HG02610 (cell line): ENCODE measurements at regions not wholly inside any gene's neighbourhood (a gene's known extent, or its start where the extent isn't known, plus 50 kb on each side); places are given as distances from the start of the nearest gene placed in this dataset.

ENCODE experiments used
- ATAC-seq: cut with Tn5 transposase; IDR thresholded peaks from one replicate; pipeline ENCODE4 v1.9.1; 2021; ENCODE audit warnings: mild to moderate bottlenecking, moderate library complexity; ENCODE audit not compliant: unreplicated experiment

DNA sequence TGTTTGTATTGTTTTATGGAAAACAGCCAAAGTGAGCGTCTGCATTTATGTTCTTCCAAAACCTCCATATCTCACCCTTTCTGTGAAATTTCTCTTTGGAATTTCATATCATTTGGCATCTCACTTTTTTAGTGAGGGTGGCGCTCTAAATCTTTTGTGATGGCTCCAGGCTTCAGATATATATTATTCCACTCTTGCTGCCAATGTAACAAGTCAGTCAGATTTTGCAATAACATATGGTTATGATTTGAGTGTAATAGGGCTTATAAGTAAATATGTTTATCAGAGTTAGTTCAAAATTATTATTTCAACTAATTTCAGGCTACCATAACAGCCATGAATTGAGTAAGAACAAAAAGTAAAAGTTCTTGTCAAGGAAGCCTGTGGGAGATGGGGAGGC lies 314.7 kb downstream of the PDGFC start:
- ATAC-seq, result no peak

DNA sequence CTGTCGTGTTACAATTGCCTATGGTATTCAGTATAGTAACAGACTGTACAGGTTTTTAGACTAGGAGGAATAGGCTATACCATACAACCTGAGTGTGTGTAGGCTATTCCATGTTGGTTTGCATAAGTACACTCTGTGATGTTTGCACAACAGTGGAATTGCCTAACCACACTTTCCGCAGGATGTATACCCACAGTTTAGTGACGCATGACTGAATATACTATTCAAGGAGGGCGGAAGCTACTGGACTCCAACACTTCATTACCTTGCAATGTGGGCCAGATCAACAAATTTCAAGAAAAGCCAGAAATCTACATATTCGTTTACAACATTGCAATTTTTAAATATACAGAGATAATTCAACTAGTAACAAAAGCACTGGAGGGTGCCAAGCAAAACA lies 317.2 kb downstream of the PDGFC start:
- ATAC-seq, result no peak

DNA sequence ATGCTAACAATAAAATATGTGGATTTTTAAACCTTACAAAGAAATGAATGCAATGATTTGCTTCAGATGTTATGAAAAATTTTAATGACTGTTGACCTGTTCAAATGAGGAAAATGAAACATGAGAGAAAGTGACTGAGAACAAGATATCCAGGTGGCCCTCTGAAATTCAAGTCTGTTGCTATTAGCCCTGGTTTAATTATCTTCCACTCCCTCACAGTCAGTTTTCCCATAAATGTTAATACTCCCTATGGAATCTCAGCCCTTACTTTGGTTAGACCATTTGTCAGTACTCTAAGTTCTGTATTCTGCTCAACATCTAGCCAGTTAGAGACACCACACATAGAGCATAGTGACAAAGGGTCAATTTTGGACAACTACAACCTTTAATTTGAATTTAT lies 327.8 kb downstream of the PDGFC start:
- no peak for ATAC-seq

DNA sequence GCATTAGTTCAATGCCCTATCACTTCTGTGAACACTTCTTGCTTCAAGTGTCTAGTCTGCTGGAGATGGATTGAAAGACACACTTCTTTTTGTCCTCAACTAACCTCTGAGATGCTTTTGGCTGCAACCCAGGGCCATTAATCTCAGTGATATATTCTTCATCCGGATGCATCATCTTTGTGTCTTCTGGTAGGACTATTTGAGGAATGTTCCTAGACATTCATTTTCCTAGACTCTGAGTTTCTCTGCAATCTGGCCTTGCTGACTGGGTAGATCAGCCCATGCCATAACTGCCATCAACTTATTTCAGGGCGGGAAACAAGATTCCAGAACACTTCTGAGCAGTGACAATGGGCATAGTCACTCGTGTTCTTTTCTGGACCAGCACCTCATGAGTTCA lies 329.4 kb downstream of the PDGFC start:
- ATAC-seq, result no peak

DNA sequence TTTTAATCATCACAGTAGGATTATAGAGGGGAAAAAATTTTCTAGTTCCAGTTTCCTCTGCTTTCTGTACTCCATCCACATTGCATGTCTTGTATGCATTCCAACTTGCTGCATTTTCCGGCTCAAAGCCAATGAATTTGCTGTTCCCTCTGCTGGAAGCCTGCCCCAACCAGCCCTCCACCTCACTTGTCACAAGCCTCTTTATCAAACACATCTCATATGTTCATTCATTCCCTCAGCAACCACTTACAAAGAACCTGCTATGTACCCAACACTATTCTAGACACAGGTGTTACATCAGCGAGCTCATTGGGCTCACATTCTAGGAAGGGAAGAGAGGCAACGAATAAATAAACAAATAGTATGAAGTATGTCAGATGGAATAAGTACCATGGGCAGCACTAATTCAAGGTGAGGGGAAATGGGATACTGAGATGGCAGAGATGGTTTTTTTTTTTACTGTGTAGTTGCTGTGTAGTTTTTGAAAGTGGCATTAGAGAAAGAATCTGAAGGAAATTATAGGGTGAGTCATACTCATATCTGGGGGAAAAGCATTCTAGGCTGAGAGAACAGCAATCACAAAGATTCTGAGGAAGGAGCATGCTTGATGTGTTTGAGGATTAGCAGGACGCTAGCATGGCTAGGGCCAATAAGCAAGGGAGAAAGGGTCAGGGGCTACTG lies 332.5 kb downstream of the PDGFC start:
- ATAC-seq, result no peak

DNA sequence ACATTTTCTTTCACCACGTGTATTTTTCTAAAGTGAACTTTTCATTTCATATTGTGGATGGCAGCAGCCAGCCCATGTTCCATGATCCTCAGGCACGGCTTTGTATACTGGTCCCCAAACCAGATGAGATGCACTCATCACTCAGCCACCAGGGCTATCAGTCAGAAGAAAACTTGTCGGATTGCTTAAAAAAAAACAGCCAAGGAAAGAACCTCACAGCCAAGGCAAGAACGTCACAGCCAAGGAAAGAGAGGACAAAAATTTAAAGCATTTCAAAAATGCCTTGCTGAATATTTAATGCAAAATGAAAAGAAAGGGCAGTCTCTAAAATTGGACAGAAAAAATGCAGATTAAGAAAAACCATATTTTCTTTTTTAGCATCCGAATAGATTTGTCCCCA lies 333.3 kb downstream of the PDGFC start:
- no peak for ATAC-seq

DNA sequence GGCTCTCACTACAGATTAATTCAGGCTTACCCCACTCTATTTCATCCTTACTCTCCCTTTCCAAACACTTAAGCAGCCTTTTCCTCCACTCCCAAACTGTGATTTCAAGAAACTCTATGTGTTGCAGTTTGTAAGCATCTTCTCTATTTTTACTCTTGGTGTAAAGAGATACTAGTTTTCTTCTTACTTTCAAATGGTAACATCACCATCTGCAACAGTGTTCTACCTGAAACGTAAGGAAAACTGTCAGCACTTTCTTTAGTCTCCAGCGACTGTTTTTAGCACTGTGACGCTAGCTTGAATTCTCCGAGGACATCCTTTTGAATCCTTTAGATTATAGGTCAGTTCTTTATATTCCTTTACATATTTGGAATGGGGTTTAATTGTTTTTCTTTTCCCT lies 335.2 kb downstream of the PDGFC start:
- no peak for ATAC-seq

DNA sequence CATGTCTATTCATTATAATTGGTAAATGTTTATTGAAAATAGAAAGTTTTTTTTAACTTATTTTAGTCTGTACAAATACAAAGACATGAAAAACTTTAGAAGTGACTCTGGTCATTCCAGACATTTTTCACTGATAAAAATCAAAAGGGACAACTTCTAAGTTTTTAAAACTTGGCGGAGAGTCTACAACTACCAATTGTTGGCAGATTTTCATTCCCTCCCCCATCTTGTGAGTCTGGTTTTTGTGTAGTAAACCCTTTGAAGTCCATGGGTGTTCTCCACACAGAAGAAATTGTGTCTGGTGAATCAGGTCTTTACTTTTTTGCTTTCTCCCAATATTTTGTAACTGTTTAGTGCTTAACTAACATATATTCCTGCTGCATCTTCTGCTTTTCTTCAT lies 336.5 kb downstream of the PDGFC start:
- ATAC-seq, result no peak

DNA sequence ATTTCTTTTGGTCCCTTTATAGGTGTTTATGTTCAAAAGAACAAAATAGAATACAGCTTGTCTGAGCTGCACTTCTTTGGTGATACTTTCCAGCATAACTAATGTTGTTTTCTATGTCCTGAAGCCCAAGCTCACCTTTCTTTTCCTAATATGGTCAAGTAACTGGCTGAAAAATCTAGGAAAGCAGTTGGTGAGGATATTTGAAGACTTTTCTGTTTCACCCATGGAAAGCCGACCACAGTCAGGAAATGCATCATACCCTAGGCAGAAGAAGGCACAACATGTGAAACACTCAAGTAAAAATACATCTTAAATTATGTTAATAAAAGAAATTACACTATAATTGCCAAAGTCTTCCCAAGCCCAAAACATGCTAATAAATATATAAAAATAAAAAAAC lies 337.0 kb downstream of the PDGFC start:
- ATAC-seq, result no peak

DNA sequence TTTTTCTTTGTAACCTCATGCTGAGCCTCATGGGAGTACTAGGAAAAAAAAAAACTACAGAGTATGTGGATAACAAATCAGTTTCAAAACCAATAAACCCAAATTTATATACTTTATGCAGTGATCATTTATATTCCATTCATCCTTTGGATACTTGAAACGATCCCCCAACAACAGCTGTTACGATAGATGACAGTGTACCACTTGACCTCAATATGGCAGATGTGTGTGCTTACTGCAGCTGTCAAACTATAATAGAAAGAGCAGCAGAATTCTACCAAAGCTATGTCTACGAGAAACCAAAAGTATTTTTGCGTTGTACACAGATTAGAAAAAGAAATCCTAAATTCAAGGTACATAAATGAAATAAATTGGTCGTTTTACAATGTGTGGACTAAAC lies 337.8 kb downstream of the PDGFC start:
- ATAC-seq, result no peak

DNA sequence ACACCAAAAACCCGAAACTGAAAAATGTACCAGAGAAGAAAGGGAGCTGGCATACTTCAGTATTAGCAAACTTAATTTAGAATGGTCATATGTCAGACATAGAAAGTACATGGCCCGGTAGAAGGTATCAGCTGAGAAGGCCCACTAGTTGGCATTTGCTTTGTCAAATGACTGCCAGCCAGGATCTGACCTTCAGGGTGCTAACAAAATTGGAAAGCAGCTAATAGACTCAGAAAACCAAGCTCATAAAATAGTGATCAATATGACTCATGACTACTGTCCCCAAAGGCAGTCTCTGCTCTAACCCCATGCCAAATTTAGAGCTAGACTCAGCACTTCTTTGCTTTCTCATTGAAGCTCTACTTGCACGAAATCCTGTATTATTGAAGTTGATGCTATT lies 342.7 kb downstream of the PDGFC start:
- ATAC-seq, result peak; percentile 93

DNA sequence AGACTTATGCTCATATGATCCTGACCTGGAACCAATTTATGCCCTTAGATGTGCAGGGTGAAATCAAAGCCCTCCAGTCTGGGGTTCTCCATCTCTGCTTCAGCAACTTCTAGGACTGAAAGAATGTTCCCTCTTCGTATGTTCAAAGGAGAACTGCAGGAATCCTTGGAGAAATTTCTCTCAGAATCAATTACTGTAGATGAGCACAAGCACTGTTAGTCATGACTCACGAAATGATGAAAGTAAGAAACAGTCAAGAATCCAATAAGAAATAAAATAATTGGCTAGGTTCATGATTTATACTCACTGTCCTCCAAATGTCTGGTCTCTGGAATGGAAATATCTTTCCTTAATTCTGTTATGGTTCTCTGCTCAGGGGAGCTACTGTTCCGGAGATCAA lies 348.2 kb downstream of the PDGFC start:
- ATAC-seq, result no peak

DNA sequence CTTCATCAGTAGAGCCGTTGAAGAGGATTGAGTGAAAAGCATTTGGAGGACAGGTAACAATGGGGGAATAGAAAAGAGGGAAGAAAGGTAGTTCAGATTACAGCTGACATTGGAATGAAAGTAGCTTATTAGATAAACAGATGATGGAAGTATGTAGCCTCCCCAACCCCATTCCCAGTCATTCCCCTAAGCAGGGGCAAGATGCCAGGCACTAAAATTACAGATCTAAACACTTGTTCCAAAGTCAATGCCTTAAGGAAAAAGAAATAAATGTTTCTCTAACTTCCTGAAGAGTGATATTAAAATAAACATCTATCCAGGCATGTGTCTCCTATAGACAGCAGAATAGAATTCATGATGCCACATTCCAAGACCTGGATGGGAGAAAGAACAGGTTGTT lies 350.8 kb downstream of the PDGFC start:
- no peak for ATAC-seq

DNA sequence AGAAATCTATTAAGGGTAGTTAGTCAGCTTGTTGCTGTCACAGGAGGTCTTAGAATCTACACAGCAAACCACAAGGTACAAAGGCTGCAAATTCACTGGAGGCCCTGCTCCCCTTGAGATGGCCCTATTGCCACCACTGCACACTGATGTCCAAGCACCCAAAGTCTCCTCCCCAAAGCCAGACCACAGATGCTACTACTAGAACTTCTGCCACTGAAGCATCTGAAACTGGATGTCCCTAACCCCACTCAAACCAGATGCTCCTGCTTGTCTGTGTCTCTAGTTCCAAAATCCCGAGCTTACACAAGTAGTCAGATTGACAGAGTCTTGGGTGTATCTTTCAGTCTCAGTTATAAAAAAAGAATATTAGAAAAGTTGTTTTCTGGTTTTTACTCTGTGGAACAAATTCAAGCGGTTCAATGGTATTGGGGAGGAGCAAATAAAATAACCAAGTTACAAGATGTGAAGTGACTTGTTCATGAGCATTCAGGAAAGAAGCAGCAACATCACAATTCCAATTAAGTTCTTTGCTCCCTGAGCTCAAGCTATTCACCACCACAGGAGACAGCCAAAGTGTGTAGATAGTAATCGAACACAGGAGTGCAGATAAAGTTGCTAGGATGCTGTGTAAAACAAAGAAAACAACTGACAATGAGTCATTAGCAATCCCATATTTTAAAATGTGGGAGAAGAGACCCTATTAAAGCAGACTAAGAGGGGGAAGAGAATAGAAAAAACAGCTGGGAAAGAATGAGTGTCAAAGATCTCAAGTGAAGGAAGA lies 352.3 kb downstream of the PDGFC start:
- ATAC-seq, result no peak

DNA sequence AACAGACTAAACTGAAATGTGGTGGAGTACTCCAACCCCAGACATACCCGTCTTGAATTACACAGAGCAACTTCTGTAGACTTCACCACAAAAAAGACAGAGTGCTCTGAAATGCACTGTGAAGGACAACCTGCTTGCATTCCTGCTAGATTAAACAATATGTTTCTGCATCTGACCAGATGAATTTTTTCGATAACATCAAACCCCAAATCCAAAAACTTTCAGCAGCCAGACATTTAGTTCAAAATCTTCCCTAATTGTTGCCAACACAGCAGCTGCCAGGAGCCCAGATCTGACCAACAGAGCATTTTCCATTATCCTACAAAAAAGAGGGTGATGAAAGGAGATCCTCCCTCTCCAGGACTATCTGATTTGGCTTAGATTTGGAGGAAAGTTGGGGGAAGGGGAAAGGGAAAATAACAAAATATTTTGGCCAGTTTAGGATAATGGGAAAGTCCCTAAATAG lies 356.5 kb downstream of the PDGFC start:
- ATAC-seq, result no peak

DNA sequence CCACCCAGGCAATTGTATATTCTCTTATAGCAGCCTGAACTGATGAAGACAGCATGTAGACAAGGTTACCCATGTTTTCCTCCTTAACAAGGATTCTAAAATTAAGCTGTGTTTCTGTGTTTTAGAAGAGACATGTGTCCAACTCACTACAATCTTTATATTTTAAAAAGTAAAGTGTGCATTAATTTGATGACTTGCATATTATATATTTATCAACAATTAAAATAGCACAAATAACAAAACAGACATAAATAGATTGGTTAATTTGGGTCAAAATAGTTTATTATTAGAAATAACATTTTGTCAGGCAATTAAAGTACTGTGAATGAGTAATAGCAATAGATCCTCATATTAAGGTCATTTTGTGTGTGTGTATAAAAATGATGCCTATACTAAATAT lies 357.1 kb downstream of the PDGFC start:
- ATAC-seq, result no peak

DNA sequence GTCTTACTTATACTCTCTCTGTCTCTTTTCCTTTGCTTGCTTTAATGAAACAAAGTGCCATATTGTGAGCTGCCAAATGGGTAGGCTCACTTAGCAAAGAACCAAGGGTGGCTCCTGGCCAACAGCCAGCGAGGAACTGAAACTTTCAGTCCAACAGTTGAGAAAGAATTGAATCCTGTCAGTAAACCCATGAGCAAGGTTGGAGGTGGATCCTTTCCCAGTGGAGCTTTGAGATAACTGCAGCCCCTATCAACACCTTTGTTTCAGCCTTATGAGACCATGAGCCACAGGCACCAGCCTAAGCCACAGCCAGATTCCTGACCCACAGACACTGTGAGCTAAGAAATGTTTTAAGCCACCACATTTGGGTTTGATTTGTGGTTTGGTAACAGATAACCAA lies 362.2 kb downstream of the PDGFC start:
- ATAC-seq, result no peak

DNA sequence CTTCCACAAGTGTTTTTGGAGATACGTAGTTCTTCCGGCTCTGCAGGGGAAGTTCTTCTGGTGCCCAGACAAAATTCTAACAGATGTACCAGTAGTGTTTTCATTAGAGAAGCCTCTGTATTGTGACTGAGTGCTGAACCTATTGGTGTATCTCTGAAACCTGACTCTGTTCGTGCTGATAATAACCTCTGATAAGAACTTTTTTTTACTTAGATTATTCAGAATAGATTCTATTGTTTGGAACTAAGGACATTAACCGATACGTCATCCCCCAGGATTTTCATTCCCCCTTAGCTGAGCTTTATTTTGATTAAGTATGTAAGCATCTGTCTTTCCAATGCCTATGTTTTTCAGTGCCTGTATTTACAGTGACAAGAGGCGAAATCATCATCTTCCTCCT lies 362.9 kb downstream of the PDGFC start:
- ATAC-seq, result no peak

DNA sequence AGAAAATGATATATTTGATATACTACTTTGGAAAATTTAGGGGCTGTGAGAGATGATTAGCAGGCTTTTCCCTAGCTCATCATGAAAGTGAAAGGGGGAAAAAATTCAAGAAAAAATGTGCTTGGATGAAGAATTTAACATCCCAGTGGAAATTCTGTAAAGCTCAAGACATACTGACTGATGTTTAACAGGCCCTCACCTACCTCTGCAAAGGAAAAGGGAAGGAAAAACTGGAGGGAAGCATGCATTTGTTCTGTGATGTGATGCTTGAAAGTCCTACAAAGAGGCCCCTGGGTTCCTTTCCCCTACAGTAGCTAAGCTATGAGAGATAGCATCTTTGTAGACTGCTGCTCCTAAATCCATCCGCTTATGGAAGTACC lies 364.1 kb downstream of the PDGFC start:
- no peak for ATAC-seq

DNA sequence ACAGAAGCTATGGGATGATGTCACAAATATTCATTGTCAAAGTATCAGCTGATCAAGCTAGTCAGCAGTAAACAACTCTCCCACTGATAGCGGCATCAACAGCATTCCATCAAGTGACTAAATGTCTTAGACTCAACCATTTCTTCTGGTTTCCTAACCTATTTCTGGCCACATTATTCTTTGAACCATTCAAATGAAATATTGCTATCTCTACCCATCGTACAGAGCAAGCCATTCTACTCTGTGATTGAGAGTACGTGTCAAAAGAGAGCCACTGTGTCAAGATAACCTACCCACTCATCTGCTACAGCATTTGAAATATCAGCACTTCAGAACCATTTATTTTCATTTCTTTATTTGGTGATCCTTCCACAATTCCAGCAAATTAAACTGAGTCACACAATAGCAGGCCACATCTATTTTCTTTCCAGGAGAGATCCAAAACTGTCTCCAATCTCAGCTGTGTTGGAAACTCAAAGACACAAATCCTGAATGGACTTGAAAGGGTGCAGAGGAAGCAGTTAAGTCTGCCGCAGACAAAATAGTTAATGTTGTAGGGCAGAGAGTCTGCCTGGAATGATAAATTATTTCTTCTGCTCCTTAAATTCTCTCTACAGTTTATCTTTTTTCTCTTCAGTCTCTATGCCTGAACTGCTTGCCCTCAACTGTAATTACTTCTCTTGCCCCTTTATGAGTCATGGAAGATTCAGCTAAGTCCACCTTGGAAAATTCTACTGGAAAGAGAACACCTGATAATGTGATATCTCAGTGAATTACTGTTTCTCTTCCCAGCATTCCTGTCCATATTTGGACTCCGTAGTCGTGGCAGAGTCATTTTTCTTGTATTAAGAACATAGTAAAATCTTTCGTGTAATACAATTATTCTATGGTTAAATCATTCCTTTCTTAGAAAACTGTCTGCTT lies 364.8 kb downstream of the PDGFC start:
- no peak for ATAC-seq

DNA sequence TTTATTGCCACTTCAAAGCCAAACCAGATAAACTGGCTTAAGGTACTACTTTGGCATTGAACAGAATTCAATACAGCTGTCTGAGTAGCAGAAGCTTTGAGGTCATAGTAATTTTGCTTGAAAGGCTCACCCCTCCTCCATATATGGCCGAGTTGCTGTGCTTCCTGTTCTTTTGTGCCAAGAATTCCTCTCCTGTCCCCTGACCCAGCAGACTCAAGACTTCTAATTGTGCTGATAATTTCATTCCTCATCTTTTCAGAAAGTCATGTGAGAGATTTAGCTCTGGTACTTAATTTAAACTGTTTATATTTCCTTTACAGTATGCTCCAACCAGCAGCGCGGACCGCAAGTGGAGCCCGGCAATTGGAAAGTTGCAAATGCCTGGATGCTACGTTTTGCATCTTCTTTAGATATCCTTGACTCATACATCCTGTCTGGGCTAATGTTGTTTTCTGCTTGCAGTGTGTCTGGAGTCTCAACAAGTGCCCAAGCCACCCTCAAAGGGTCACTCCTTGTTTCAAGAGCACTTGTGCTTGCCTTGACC lies 373.4 kb downstream of the PDGFC start:
- ATAC-seq, result no peak
